ENCODE measurements at regions not wholly inside any gene's neighbourhood (a gene's known extent, or its start where the extent isn't known, plus 50 kb on each side); places are given as distances from the start of the nearest gene placed in this dataset.
"Not testable (repeated sequence)": the region's sequence is repeated elsewhere in the genome, so short reads cannot be mapped to it uniquely, and the experiment has no call there.

DNA sequence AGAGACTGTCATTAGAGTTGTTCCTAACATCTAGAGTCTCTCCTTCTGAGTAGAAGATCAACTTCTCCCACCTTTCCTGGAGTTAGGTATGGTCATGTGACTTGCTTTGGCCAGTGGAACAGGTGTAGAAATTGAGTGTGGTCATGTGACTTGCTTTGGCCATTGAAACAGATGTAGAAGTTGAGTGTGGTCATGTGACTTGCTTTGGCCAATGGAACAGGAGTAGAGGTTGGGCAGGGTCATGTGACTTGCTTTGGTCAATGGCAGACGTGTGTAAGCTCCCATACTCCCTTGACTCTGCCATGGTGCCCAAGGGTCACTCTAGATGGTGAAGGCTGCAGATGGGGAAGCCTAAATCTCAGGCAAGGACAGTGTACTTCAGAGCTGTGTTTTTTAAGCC is 306.0 kb downstream of the NPHP4 start:
- DNase-seq (ENCODE audit: low spot score): no peak

DNA sequence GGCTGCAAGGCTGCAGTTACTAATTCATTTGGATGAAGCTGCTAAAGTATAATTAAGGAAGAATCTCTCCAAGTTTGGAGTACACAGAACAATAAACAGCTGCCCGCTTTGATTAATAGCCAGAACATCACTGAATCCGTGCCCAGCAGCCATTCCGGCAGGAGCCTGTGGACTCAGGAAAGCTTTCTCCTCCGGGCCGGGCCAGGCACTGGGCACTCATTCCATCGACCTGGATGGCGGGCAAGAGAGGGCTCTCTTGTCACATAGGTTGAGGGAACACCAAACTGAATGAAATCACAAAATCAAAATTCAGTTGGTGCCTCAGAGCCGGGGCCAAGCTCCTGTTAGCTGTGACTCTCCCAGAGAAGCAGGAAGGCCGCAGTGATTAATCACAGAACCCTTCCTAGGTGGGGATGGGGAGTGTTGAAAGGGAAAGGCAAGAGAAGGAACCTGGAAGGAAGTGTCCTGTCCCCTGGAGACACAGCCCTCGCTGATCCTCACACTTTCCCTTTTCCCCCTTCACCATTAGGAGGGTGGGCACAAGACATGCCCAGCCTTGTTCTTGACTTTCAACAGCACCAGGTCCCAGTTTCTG is 306.7 kb downstream of the NPHP4 start:
- DNase-seq (ENCODE audit: low spot score): no peak

DNA sequence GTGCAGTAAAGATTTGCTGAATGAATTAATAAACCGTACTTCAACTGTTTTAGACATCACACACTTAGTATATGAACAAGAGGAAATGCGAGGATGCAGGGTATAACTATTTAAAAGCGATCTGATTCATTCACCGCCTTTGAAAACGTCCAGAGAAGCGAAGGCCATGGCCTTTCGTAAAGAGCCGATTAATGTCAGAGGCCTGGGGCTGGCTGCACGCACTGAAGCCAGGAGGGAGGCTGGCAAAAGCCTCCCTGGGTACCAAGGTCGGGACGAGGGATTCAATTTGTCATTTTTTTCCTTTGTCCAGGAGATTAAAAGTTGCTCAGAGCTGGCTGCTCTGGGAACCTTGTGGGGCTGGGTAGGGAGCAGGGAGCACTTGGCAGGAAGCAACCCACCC is 307.4 kb downstream of the NPHP4 start:
- DNase-seq (ENCODE audit: low spot score): no peak

DNA sequence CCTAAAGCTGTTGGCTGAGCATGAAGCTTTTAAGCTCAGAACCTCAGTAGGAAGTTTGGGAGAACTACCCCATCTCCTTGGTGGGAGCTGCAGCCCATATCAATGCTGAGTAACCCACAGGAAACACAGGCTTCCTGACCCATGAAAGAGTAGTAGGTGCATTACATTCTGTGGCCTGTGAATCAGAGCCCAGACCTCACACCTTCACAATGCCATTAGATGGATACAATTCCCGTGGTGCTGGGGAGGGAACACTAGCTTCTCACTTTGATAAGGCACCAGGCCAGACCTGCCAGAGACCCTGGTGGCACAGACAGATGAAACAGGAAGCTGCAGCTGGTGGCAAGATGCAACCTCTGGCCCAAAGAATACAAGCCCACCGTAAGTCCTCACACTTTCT is 308.8 kb downstream of the NPHP4 start:
- DNase-seq (ENCODE audit: low spot score): no peak

DNA sequence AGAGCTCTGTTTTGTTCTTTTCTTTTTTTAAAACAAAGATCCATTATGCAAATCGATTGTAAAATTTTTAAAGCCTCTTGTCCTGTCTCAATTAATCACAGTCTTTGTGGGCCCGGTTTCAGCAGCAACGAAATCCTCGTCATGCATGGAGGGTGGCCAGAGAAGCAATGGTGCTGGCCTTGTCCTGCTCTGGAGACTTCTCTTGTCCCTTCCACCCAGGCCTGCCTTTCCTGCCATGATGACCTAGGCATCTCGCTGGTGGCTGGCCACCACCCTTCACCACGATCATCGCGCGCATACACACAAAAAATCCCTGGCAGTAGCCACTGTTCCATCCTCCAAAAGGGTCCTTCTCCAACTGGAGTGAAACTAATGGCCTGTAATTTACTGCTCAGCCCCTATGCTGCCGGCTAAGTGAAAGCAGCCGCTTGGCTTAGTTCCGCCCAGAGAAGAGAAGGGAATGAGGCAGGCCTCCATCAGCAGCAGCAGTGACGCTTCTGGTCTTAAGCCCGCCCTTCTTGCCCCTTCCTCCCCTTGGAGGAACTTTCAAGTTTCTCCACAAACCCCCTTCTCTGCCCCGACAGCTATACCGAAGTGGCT is 309.5 kb downstream of the NPHP4 start:
- no peak for DNase-seq (ENCODE audit: low spot score)

DNA sequence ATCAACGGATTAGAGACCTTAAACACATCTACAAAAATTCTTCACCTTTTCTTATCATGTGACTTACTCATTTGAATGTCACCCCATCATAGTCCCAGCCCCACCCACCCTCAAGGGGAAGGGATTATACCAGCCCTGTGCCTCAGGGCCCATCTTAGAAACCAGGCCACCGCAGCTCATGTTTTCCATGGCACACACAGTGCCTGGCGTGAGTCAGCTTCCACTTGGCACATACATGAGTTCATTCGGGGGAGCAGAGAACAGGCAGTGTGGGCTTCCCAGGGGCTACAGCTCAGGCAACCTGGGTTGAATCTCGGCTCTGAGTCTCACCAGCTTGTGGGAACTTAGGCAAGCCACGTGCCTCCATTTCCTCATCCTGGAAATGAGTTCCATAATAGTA is 310.6 kb downstream of the NPHP4 start:
- DNase-seq (ENCODE audit: low spot score): no peak

DNA sequence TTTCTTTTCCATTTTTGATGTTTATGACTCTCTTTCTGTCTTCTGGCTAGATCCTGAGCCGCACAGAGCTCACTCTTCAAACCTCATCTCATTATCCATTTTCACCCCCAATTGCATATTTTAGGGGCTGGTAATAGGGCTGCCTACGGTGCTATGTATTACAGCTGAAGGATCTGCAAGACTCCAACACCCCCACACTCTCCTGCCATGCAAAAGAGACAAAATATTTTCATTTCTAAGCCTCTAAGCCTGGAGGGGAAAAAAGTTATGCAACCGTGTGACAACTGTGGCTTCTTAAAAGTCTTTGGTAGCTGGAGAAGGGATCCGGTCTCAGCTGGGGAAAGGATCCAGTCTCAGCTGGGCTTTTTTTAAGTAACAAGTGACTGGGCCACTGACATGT is 311.6 kb downstream of the NPHP4 start:
- DNase-seq (ENCODE audit: low spot score): no peak

DNA sequence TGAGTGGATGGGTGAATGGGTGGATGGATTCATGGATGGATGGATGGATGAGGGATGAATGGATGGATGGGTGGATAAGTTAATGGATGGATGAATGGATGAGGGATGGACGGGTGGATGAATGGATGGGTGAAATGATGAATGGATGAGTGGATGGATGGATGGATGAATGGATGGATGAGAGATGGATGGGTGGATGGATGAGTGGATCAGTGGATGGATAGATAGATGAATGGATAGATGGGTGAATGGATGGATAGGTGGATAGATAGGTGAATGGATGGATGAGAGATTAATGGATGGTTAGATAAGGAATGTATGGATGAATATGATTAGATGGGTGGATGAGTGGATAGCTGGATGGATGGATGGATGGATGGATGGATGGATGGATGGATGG is 313.5 kb downstream of the NPHP4 start:
- DNase-seq (ENCODE audit: low spot score): no peak

DNA sequence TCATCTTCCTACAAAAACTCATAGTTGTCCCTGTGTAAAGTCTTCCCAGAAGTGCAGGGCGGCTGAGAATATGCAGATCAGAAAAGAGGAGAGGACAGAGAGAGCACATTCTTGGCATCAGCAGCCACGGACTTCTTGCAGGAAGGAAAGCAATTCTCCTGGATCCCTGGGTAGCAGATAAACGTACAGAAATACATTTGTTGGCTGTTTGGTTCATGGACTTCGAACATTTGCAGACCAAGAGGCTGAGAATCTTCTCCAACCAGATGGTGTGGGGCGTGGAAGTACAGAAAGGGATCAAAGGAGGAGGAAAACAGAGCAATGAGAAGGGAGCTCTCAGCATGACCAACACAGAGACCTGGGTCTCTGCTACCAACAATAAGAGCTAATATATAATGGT is 319.9 kb downstream of the NPHP4 start:
- not testable (repeated sequence) for DNase-seq (ENCODE audit: low spot score)

DNA sequence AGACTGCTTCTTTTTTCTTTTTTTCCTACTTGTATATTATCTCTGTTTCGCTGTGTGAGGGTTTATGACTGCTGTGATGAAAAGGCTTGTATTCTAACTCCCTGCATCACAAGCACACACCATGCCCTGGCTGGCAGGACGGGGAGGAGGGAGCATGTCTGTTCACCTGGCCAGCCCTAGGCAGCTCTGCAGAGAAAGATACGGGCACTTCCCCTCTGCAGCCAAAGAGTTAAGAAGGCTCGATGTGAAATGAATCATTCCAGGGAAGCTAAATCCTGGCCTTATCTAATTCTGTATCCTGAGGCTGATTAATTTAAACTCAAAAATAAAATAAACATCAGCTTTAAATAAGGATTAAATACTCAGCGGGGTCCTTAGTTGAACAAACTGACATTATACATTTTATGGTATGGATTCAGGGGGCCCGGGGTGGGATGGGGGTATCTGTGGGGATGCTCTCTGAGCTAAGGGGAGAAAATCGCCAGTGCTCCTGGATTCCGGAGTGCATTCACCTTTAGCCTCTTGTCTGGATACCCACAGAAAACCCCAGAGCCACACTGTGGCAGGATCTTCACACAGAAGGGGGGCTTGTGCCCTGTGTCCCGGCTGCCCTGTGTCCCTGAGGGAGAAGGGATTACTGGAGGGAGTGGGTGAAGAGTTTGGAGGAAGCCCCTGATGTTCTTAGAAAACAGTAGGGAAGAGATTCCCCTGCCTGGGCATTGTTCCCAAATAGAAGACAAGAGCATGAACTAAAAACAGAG is 321.5 kb downstream of the NPHP4 start:
- no peak for DNase-seq (ENCODE audit: low spot score)

DNA sequence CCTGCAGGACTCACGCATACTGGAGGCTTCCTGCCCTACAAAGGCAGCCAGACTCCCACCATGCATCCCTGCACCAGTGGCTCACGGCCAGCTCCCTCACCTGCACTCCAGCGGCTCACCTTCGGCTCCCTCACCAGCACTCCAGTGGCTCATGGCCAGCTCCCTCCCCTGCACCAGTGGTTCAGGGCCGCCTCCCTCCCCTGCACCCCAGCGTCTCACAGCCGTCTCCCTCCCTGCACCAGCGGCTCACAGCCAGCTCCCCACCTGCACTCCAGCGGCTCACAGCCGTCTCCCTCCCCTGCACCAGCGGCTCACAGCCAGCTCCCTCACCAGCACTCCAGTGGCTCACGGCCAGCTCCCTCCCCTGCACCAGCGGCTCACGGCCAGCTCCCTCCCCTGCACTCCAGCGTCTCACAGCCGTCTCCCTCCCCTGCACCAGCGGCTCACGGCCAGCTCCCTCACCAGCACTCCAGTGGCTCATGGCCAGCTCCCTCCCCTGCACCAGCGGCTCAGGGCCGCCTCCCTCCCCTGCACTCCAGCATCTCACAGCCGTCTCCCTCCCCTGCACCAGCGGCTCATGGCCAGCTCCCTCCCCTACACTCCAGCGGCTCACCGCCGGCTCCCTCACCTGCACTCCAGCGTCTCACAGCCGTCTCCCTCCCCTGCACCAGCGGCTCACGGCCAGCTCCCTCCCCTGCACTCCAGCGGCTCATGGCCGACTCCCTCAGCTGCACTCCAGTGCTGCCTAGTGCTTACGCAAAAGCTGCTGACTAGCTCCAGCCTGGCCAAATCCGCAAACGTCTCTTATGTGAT is 324.5 kb downstream of the NPHP4 start:
- no peak for DNase-seq (ENCODE audit: low spot score)

DNA sequence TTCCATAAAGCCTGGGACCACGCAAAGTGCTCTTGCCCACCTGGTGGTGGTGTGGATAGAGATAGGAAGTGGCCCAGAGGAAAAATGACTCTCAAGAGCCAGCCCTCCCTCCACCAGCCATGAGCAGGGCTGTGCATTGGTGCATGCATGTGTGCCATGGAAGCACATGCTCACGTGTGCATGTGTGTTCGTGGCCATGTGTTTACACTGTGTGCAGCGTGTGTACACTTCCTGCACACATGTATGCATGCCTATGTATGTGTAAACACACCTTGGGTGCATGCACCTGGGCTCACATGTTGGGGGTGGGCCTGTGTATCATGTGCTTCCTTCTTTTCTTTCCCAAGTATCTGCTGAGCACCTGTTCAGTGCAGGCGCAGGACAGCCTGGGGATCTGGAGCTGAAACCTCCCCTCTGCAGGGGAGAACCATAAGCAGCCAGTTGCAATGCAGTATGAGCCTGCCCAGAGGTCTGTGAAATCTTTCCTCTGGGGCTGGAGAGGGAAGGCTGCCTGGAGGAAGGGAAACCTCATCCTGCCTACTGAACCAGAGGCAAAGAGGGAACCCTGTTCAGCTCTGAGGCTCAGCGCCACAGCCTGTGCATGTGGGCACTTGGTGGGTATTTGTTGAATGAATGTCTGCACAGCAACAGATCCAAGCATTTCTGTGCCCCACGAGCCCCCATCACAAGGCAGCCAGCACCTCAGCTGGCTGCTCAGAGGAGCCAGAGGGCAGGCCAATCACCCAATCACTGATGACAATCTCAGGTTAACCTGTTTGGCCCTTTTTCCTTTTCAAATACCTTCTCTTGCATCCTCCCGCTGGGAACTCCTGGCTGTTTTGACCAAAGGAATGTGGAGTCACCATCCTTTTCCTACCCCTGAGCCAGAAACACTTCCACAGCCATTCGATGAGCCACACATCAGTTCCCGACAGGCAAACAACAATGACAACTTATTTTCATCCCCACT is 327.0 kb downstream of the NPHP4 start:
- DNase-seq (ENCODE audit: low spot score): peak; percentile 29

DNA sequence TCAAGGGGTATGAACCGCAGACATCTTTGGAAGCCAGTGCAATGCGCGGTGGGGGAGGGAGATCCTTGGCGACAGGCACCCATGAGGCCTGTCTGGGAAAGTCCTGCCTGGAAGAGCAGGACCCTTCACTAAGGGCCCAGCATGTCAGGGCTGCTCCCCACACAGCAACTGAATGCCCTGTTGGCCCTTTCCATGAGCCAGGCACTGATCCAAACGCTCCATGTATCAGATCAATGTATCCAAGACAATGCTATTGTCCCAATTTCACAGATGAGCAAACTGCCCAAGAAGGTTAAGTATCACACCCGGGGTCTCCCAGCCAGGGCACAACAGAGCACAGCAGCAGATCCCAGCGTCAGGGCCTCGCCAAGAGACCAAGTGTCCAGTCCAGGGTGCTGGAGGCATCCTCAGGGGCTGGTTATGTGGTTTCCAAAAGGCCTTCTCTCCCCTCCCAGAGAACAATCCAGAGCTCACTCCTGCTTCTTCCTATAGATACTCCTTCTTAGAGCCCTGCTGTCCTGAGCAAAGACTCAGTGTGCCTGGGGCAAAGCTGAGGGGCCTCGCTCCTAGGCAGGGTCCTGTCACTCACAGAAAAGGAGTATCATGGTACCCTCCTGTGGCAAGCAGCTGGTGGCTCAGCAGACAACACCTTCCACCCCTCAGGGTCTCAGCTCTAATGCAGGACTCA is 328.0 kb downstream of the NPHP4 start:
- no peak for DNase-seq (ENCODE audit: low spot score)

DNA sequence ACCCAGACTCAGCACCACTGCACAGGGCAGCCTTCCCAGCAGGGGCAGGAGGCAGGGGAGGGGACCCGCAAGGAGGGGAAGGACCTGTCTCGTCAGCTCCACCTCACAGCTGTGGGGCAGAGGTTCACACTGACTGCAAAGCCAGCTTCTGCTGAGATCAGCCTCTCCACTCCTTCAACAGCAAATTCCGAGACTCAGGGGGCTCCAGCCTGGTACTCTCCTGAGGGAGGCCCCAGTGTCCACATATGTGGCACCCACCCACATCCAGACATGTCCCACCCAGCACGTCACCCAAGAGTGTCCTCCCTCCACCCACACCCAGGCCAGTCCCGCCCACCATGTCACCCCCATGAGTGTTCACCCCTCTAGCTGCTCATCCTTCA is 329.5 kb downstream of the NPHP4 start:
- DNase-seq (ENCODE audit: low spot score): no peak

DNA sequence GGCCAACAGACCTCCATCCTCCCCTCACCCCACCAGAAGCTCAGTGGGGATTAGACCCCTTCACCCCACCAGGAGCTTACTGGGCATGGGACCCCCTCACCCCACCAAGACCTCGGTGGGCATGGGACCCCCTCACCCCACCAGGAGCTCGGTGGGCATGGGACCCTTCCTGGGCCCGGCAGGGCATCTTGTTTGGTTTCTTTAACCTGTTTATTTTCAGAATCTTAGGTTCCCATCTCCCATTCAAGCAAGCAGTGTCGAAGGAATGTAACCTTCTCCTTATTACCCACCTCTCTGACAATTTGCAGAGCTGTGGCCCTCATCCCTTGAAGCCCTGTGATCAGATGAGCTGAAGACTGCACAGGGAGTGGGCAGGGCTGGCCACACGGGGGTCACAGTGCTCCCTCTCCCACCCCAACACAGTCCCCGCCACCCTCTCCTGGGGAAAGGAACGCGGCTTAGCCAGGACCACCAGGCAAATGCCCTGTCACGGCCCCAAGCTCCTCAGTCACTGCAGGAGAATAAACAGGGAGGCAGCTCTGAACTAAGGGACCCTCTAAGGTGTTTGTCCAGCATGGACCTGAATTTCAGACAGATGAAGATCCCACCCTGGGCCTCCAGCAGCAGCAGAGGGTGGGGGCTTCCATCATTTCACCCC is 330.0 kb downstream of the NPHP4 start:
- DNase-seq (ENCODE audit: low spot score): no peak

DNA sequence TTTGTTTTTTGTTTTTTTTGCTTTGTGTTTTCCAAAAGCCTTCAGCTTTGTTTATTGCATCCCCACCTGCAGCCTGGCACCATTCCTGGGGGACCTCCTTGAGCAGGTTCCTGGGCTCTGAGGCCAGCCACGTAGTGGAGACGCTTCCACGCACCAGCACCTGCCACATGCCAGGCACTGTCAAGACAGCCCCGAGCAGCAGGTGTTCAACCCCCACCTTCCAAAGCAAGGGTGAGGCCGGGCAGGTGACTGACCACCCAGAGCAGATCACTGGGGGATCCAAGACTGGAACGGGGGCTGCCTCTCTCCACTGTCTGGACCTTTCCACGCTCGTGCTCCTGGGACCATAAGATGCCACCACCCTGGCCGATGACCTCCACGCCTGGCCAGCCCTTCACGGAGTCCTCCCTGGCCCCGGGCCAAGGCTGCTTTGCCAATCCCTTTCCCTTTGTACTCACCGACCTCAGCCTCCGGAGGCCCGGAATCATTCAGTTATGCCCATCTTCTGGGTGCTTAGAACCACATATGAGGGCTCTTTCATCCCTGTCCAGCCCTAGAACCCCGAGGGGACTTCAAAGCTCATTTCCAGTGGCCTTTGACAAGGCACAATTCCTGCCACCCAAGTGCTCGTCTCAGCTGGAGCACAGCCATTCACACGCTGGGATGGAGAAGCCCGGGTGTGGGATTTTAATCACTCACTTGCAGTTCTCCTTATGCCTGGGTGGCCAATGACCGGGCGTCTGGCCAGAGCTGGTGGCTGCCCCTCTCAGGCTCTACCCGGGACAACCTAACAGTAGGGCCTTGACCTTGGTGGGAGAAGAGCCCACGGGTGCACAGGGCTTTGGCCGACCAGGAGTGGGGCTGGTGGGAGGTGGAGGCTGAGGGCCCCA is 330.8 kb downstream of the NPHP4 start:
- DNase-seq (ENCODE audit: low spot score): no peak

DNA sequence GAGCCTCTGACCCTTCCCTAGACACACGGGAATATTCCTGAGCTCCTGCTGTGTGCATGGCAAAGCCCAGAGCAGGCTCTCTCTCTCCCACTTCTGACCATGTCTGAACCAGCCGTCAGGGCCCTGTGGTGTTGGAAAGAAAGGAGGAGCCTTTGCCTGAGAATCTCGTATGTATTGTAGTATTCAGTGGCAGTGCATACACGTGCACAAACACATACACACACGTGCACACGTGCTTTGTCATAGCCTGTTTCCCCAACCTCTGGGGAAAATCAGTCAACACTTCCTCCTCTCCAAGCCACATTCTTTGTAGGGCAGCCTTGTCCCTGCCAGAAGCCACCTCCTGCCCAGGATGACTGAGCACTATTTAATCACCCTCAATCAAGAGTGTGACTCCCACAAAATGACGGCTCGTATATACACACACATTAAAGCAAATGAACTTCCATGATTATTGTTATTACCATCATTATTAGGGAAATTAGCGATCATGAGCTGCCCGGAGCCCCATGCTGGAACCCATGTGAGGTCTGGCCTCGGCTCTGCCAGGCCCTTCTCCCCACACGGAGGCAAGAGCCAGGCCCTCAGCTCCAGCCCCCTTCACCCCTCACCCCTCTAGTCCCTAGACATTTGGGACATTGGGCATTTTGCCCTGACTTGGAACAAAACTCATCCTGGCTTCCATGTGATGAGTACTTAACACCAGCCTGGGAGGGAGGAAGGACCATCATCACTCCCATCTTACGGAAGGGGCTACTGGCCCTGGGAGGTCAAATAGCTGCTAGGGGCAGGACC is 331.9 kb downstream of the NPHP4 start:
- DNase-seq (ENCODE audit: low spot score): no peak

DNA sequence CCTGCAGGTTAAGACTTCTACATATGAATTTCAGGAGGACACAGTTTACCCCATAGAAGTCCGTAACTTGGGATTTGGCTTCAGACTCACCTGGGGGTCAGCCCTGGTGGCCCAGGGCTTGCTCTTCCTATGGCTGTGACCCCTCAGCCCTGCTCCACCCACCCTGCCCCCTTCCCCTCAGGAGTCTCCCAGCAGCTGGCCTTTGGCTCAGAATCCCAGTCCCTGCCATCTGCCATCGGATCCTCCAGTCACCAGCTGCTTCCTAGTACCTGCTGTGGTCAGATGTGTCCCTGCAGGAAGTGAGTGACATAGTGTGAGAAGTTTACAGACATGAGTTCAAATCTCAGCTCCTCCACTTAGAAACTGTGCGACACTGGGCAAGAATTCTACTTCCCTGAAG is 332.6 kb downstream of the NPHP4 start:
- DNase-seq (ENCODE audit: low spot score): no peak
